Liver (tissue), 8 donors: ENCODE measurements at regions not wholly inside any gene's neighbourhood (a gene's known extent, or its start where the extent isn't known, plus 50 kb on each side); places are given as distances from the start of the nearest gene placed in this dataset.

Experiments
- DNase-seq: peaks from one replicate; pipeline ENCODE4 v3.0.0-alpha.2; 2017; ENCODE audit warnings: low spot score
- H3K27ac ChIP-seq, 2 donors: one replicate each; pipeline ENCODE4 v1.7.0; 2013; ENCODE audit warnings: inconsistent platforms in 2 of 2, low read length in 2 of 2, control low read depth in 1 of 2, low read depth in 1 of 2, mild to moderate bottlenecking in 1 of 2
- H3K27me3 ChIP-seq, 4 donors: one replicate each; pipeline versions ENCODE4 v1.6.1 to v1.7.0; 2013; ENCODE audit warnings: low read length in 3 of 4, inconsistent platforms in 1 of 4, mild to moderate bottlenecking in 1 of 4, moderate library complexity in 1 of 4; ENCODE audit not compliant: control insufficient read depth in 4 of 4, insufficient read depth in 4 of 4
- H3K36me3 ChIP-seq, 4 donors: one replicate each; pipeline versions ENCODE4 v1.6.1 to v1.7.0; 2013; ENCODE audit warnings: low read length in 3 of 4, mild to moderate bottlenecking in 3 of 4, low read depth in 1 of 4, moderate library complexity in 1 of 4; ENCODE audit not compliant: control insufficient read depth in 4 of 4, insufficient read depth in 3 of 4
- H3K4me1 ChIP-seq, 4 donors: one replicate each; pipeline versions ENCODE4 v1.6.1 to v1.7.0; 2013; ENCODE audit warnings: low read length in 3 of 4, mild to moderate bottlenecking in 3 of 4, moderate library complexity in 1 of 4; ENCODE audit not compliant: control insufficient read depth in 4 of 4, insufficient read depth in 4 of 4
- H3K4me3 ChIP-seq, 3 donors: one replicate each; pipeline versions ENCODE4 v1.6.1 to v1.7.0; 2013; ENCODE audit warnings: low read length in 3 of 3, control low read depth in 1 of 3, low read depth in 1 of 3, mild to moderate bottlenecking in 1 of 3
- H3K9ac ChIP-seq, 2 donors: one replicate each; pipeline ENCODE4 v1.7.0; 2013; ENCODE audit warnings: low read length in 2 of 2, mild to moderate bottlenecking in 2 of 2, moderate library complexity in 2 of 2, control low read depth in 1 of 2, low read depth in 1 of 2
- H3K9me3 ChIP-seq, 4 donors: one replicate each; pipeline versions ENCODE4 v1.6.1 to v1.7.0; 2013; ENCODE audit warnings: low read length in 3 of 4; ENCODE audit not compliant: control insufficient read depth in 4 of 4
- ATF3 ChIP-seq: IDR thresholded peaks from 2 replicates; pipeline ENCODE4 v1.6.1; 2016; ENCODE audit warnings: antibody characterized with exemption
- CTCF ChIP-seq: fragments of 150-350 bp; IDR thresholded peaks from 2 replicates; pipeline ENCODE4 v1.5.1; 2017; ENCODE audit warnings: improper control_type of control experiment, low read depth, low read length; ENCODE audit not compliant: missing input control
- EGR1 ChIP-seq, 2 donors: IDR thresholded peaks; 2 replicates each; pipeline ENCODE4 v1.6.1; 2016 to 2018; ENCODE audit warnings: antibody characterized with exemption in 2 of 2, low read depth in 2 of 2
- FOXA1 ChIP-seq: IDR thresholded peaks from 2 replicates; pipeline ENCODE4 v1.6.1; 2016; ENCODE audit warnings: antibody characterized with exemption
- FOXA2 ChIP-seq: IDR thresholded peaks from 2 replicates; pipeline ENCODE4 v1.6.1; 2016; ENCODE audit warnings: antibody characterized with exemption
- GABPA ChIP-seq, 2 donors: IDR thresholded peaks in 1 of 2; conservative IDR thresholded peaks in 1 of 2; 2 replicates each; pipeline ENCODE4 v1.6.1; 2016; ENCODE audit warnings: antibody characterized with exemption in 2 of 2, mild to moderate bottlenecking in 1 of 2, moderate library complexity in 1 of 2
- HNF4A ChIP-seq, 2 donors: conservative IDR thresholded peaks; 2 replicates each; pipeline ENCODE4 v1.6.1; 2016; ENCODE audit warnings: antibody characterized with exemption in 2 of 2, mild to moderate bottlenecking in 2 of 2
- HNF4G ChIP-seq: IDR thresholded peaks from 2 replicates; pipeline ENCODE4 v1.6.1; 2016; ENCODE audit warnings: antibody characterized with exemption
- JUND ChIP-seq, 2 donors: IDR thresholded peaks; 2 replicates each; pipeline ENCODE4 v1.6.1; 2016; ENCODE audit warnings: antibody characterized with exemption in 2 of 2
- MAX ChIP-seq: IDR thresholded peaks from 2 replicates; pipeline ENCODE4 v1.6.1; 2016; ENCODE audit warnings: antibody characterized with exemption
- NR2F2 ChIP-seq: IDR thresholded peaks from 2 replicates; pipeline ENCODE4 v1.6.1; 2016; ENCODE audit warnings: antibody characterized with exemption
- RAD21 ChIP-seq, 2 donors: IDR thresholded peaks; 2 replicates each; pipeline ENCODE4 v1.6.1; 2016; ENCODE audit warnings: antibody characterized with exemption in 2 of 2, mild to moderate bottlenecking in 2 of 2
- REST ChIP-seq: IDR thresholded peaks from 2 replicates; pipeline ENCODE4 v1.6.1; 2016; ENCODE audit warnings: antibody characterized with exemption, mild to moderate bottlenecking
- RXRA ChIP-seq, 2 donors: IDR thresholded peaks; 2 replicates each; pipeline ENCODE4 v1.6.1; 2017 to 2018; ENCODE audit warnings: antibody characterized with exemption in 2 of 2, mild to moderate bottlenecking in 1 of 2
- SP1 ChIP-seq: IDR thresholded peaks from 2 replicates; pipeline ENCODE4 v1.6.1; 2018; ENCODE audit warnings: antibody characterized with exemption, mild to moderate bottlenecking
- TAF1 ChIP-seq: conservative IDR thresholded peaks from 2 replicates; pipeline ENCODE4 v1.6.1; 2016; ENCODE audit warnings: antibody characterized with exemption, mild to moderate bottlenecking
- YY1 ChIP-seq: IDR thresholded peaks from 2 replicates; pipeline ENCODE4 v1.6.1; 2016; ENCODE audit warnings: antibody characterized with exemption, mild to moderate bottlenecking
- ZBTB33 ChIP-seq: IDR thresholded peaks from 2 replicates; pipeline ENCODE4 v1.6.1; 2016; ENCODE audit warnings: antibody characterized with exemption
- WGBS: extraction: QIAGEN DNeasy Blood & Tissue Kit; methylation state at CpG from one replicate; pipeline ENCODE4 v1.1.7; 2013; 5-methylcytosine and 5-hydroxymethylcytosine counted together
- donor health status: healthy.
- donor health status: healthy.
- donor health status: healthy.
- donor health status: healthy.
- donor health status: healthy.

- Histone ChIP-seq H3K36me3 (no peaks in the 10 kb centered on the region), H3K27me3 (no peaks in the 10 kb centered on the region), H3K9me3 (no peaks in the 10 kb centered on the region), H3K4me1 (no peaks in the 10 kb centered on the region), H3K27ac (no peak overlapping the region), H3K4me3 (no peak overlapping the region), H3K9ac (no peak overlapping the region)
- DNase-seq: no peak
- TF ChIP-seq NR2F2 (no peak), REST (no peak), GABPA (IDR thresholded peaks at IDR 0.05 in 1 of 2, conservative IDR thresholded peaks at IDR 0.05 in 1 of 2) (no peak), SP1 (no peak), MAX (no peak), EGR1 (IDR thresholded peaks at IDR 0.05; ENCODE audit: low read depth in 2 of 2) (no peak), HNF4A (conservative IDR thresholded peaks at IDR 0.05) (no peak), RAD21 (IDR thresholded peaks at IDR 0.05) (no peak), TAF1 (no peak), RXRA (IDR thresholded peaks at IDR 0.05) (no peak), CTCF (no peak), ATF3 (no peak), JUND (IDR thresholded peaks at IDR 0.05) (no peak), FOXA1 (no peak), YY1 (no peak), ZBTB33 (no peak), FOXA2 (no peak), HNF4G (no peak)
- 85% methylated on average over 6 of the region's 6 CpGs for WGBS
Measured at GRCh38 chr2:122395687-122396086, 640.2 kb downstream of the TSN start.

- DNase-seq: no peak
- H3K4me1 ChIP-seq: no peaks in the 10 kb centered on the region
- TF ChIP-seq REST (no peak), MAX (no peak), HNF4G (no peak), EGR1 (IDR thresholded peaks at IDR 0.05; ENCODE audit: low read depth in 2 of 2) (no peak)
- H3K27ac ChIP-seq: no peak overlapping the region
- H3K27me3 ChIP-seq: peaks cover 0 to 2% (median under 1%) of the 10 kb centered on the region in 4 donors
- no peak overlapping the region for H3K4me3 ChIP-seq
- no peaks in the 10 kb centered on the region for H3K9me3 ChIP-seq
- 80% methylated on average over 5 of the region's 5 CpGs for WGBS
- H3K9ac ChIP-seq: no peak overlapping the region
- no peaks in the 10 kb centered on the region for H3K36me3 ChIP-seq
Measured at GRCh38 chr2:122411231-122411630, 655.8 kb downstream of the TSN start.
